ENCODE measurements at regions not wholly inside any gene's neighbourhood (a gene's known extent, or its start where the extent isn't known, plus 50 kb on each side); places are given as distances from the start of the nearest gene placed in this dataset.
"Not testable (repeated sequence)": the region's sequence is repeated elsewhere in the genome, so short reads cannot be mapped to it uniquely, and the experiment has no call there.

DNA sequence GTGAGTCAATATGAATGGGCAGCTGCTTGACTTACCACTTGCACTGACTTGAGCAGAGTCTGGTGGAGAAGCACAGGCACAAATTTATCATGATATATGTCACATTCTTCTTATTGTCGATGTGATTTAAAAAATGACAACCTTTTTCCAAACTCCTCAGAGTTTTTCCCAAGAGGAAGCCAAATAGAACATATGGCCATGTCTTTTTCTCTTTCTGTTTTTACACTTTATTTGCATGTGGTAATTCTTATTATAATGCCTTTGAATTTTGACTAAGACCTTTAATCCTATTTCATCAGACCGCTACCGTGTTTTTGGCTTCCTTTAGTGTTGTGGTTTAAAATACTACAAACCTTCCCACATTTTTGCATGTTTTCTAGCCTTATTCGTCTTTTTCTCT is 666.2 kb downstream of the PDCD6IP start:
- H3K4me3 ChIP-seq (ENCODE audit: low read length), result no peak overlapping the region
- TF ChIP-seq, protein P1, sequence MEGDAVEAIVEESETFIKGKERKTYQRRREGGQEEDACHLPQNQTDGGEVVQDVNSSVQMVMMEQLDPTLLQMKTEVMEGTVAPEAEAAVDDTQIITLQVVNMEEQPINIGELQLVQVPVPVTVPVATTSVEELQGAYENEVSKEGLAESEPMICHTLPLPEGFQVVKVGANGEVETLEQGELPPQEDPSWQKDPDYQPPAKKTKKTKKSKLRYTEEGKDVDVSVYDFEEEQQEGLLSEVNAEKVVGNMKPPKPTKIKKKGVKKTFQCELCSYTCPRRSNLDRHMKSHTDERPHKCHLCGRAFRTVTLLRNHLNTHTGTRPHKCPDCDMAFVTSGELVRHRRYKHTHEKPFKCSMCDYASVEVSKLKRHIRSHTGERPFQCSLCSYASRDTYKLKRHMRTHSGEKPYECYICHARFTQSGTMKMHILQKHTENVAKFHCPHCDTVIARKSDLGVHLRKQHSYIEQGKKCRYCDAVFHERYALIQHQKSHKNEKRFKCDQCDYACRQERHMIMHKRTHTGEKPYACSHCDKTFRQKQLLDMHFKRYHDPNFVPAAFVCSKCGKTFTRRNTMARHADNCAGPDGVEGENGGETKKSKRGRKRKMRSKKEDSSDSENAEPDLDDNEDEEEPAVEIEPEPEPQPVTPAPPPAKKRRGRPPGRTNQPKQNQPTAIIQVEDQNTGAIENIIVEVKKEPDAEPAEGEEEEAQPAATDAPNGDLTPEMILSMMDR (conservative IDR thresholded peaks at IDR 0.05; ENCODE audit: low read length), result no peak

DNA sequence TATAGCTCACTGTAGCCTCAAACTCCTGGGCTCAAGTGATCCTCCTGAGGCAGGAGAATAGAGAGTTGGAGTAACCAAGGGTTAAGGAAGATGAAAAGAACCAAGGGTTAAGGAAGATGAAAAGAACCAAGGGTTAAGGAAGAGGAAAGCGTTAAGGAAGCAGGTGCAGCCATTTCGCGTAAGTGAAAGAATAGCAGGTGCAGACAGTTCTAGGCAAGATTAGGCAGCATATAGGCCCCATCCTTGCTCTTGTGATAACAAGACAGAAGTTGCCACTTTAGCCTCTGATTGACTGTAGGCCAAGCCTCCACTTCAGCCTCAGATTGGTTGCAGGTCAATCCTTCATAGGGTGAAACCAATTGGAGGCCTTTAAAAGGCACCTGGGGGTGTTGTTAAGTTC is 677.4 kb downstream of the PDCD6IP start:
- no peak overlapping the region for H3K4me3 ChIP-seq (ENCODE audit: low read length)
- TF ChIP-seq, protein P1 (conservative IDR thresholded peaks at IDR 0.05; ENCODE audit: low read length), result no peak
- DNase-seq (ENCODE audit: low read depth), result no peak

More for the DNA sequence above, 666.2 kb downstream of the PDCD6IP start:
- no peak for DNase-seq (ENCODE audit: low read depth)

DNA sequence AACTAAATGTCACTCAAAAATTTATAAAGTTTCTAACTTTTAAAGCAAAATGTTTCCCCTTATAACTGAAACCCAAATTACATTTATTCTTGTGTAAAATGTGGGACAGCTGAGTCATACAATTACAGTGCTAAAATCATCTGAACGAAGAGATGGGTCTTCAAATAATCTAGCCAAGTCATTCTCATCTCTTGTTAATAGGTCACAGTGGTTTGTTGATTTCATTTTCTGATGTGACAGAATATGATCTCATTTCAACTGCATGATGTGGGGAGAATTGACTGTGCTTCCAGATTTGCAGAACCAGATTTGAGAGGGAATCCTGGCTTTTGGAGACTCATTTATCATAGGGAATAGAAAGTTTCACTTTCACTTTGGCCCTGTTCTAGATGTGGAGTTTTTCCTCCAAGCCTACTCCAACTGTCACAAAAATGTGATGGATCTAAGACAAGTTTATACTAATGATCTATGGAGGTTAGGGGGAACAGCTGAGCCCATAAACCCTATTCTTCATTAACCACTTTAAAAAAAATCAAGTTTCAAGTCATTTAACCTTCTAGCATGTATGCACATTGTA is 685.0 kb downstream of the PDCD6IP start:
- no peak overlapping the region for H3K4me3 ChIP-seq (ENCODE audit: low read length)
- TF ChIP-seq, protein P1 (conservative IDR thresholded peaks at IDR 0.05; ENCODE audit: low read length), result no peak
- no peak for DNase-seq (ENCODE audit: low read depth)

DNA sequence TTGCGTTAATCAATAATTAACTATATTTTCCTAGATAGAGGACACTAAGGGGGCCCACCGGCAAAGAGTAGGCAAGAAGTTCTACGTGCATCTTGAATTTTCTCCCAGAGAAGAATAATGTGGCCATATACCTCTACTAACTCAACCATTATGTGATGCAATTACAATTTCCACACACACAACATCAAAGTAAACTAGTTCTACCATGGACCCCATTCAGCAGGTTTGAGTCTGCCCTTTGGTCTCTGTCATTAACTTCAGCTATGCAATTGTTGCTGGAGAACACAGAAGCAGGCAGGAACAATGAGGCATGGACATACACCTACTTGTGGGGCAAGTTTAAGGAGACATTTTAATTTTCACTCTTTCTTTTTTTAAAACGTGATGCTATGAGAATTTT is 705.9 kb downstream of the PDCD6IP start:
- DNase-seq (ENCODE audit: low read depth), result no peak
- TF ChIP-seq, protein P1 (conservative IDR thresholded peaks at IDR 0.05; ENCODE audit: low read length), result no peak
- H3K4me3 ChIP-seq (ENCODE audit: low read length), result no peak overlapping the region

DNA sequence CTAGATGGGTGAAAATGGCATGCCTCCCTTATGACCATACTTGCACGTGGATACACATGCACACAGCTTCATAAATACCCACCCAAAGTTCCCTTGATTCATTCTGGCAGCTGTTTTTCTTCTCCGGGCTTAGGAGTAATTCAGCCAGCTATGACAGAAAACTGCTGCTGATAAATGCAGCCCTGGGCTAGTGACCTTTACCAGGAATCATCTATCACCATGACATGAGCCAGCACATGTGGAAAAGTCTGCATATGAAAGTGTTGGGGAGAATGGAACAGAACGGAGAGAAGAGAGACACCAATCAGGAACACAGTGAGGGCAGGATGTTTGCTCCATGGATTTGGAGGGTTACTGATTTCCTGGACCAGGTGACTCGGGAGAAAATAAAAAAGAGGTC is 706.3 kb downstream of the PDCD6IP start:
- no peak for DNase-seq (ENCODE audit: low read depth)
- H3K4me3 ChIP-seq (ENCODE audit: low read length), result no peak overlapping the region
- TF ChIP-seq, protein P1 (conservative IDR thresholded peaks at IDR 0.05; ENCODE audit: low read length), result no peak

DNA sequence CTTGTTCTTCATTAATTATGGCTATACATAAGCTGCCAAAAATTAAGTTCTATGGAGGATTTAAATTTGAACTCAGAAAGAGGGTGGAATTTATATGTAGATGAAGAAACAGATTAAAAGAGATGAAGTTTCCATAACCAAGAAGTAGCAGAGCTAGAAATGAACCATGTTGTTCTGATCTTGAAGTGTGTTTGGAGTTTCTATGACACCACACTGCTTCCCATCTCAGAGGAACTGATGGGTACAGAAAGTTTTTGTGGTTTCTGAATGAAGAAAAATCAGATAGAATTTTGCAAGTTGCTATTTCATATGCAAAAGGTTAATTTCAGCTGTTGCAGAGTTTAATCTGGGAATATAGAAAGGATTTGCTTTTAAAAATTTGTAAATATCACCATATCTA is 710.3 kb downstream of the PDCD6IP start:
- no peak overlapping the region for H3K4me3 ChIP-seq (ENCODE audit: low read length)
- TF ChIP-seq, protein P1 (conservative IDR thresholded peaks at IDR 0.05; ENCODE audit: low read length), result no peak
- no peak for DNase-seq (ENCODE audit: low read depth)

DNA sequence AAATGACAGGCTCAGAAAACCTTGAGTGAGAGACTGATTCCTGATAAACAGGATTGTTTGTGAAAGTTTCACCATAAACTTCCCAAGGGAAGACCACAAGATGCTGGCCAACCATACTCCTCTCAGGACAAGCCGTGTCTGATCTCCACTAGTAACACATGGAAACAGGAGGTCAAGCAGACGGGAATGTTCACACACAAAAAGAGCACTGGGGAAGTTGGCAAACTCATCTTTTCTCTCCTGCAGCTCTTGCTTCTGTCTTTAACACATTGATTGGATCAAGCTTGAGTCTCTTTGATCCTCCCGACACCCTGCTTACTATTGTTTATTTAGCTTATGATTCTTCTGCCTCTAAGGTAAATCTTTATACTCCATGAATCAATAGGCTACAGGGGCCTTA is 713.5 kb downstream of the PDCD6IP start:
- TF ChIP-seq, protein P1 (conservative IDR thresholded peaks at IDR 0.05; ENCODE audit: low read length), result no peak
- no peak overlapping the region for H3K4me3 ChIP-seq (ENCODE audit: low read length)
- DNase-seq (ENCODE audit: low read depth), result no peak

DNA sequence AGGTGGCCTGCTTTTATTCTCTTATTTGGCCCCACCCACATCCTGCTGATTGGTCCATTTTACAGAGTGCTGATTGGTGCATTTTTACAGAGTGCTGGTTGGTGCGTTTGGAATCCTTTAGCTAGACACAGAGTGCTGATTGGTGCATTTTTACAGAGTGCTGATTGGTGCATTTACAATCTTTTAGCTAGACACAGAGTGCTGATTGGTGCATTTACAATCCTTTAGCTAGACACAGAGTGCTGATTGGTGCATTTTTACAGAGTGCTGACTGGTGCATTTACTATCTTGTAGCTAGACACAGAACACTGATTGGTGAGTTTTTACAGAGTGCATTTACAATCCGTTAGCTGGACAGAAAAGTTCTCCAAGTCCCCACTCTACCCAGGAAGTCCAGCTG is 720.6 kb downstream of the PDCD6IP start:
- not testable (repeated sequence) for DNase-seq (ENCODE audit: low read depth); H3K4me3 ChIP-seq (ENCODE audit: low read length)

Data from AG10803 (cell line).